Smooth muscle cell (in vitro differentiated cells): ENCODE measurements at regions not wholly inside any gene's neighbourhood (a gene's known extent, or its start where the extent isn't known, plus 50 kb on each side); places are given as distances from the start of the nearest gene placed in this dataset.

Experiments
- DNase-seq: peaks from one replicate; lab custom pipeline; 2025; ENCODE audit not compliant: unreplicated experiment; lab: John Stamatoyannopoulos, UW
- H2AFZ ChIP-seq: fragments of 200-600 bp; sonication (generic); 2 replicates; pipeline ENCODE4 v1.6.0; 2016; ENCODE audit warnings: antibody characterized with exemption, low read depth, mild to moderate bottlenecking
- H3F3A ChIP-seq: fragments of 200-600 bp; sonication (generic); 2 replicates; pipeline ENCODE4 v1.6.0; 2017; ENCODE audit warnings: antibody characterized with exemption, low read depth
- H3K27ac ChIP-seq: fragments of 200-600 bp; sonication (generic); 2 replicates; pipeline ENCODE4 v1.5.1; 2016; ENCODE audit warnings: low read depth, mild to moderate bottlenecking
- H3K27me3 ChIP-seq: fragments of 200-600 bp; sonication (generic); 2 replicates; pipeline ENCODE4 v1.6.1; 2016; ENCODE audit warnings: low read depth, mild to moderate bottlenecking
- H3K36me3 ChIP-seq: fragments of 200-600 bp; sonication (generic); 2 replicates; pipeline ENCODE4 v1.5.1; 2016; ENCODE audit warnings: low read depth
- H3K4me1 ChIP-seq: fragments of 200-600 bp; sonication (generic); 2 replicates; pipeline ENCODE4 v1.5.1; 2016; ENCODE audit warnings: low read depth
- H3K4me2 ChIP-seq: fragments of 200-600 bp; sonication (generic); 2 replicates; pipeline ENCODE4 v1.6.0; 2016; ENCODE audit warnings: mild to moderate bottlenecking
- H3K4me3 ChIP-seq: fragments of 200-600 bp; sonication (generic); 2 replicates; pipeline ENCODE4 v1.5.1; 2016; ENCODE audit warnings: mild to moderate bottlenecking
- H3K79me2 ChIP-seq: fragments of 200-600 bp; sonication (generic); 2 replicates; pipeline ENCODE4 v1.6.0; 2016; ENCODE audit warnings: low read depth, mild to moderate bottlenecking
- H3K9ac ChIP-seq: fragments of 200-600 bp; sonication (generic); 2 replicates; pipeline ENCODE4 v1.6.0; 2016; ENCODE audit warnings: low read depth
- H3K9me3 ChIP-seq: fragments of 200-600 bp; sonication (generic); replicated peaks from 2 replicates; pipeline ENCODE4 v1.5.1; 2016; ENCODE audit warnings: low read depth
- H4K20me1 ChIP-seq: fragments of 200-600 bp; sonication (generic); 2 replicates; pipeline ENCODE4 v1.6.0; 2016; ENCODE audit warnings: low read depth
- WGBS: methylation state at CpG from one replicate; pipeline ENCODE4 v1.1.7; 2016; ENCODE audit warnings: low lambda C conversion rate; 5-methylcytosine and 5-hydroxymethylcytosine counted together
- TF ChIP-seq, protein P1 (sequence below): fragments of 200-600 bp; sonication (generic); IDR thresholded peaks from 2 replicates; pipeline ENCODE4 v1.5.1; 2017; ENCODE audit warnings: borderline replicate concordance, mild to moderate bottlenecking, antibody characterized with exemption; ENCODE audit not compliant: insufficient read depth, poor library complexity, severe bottlenecking

DNA sequence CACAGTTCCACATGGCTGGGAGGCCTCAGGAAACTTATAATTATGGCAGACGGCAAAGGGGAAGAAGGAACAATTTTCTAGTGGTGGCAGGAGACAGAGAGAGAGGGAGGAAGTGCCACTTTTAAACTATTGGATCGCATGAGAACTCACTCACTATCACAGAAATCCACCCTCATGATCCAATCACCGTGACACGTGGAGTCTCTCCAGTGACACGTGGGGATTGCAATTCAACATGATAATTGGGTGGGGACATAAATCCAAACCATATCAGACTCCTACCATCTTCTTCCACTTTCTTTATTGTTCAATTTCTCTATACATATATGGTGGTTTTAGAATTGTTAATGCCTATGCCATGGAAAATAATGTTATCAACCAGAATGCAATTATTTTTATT, 103.7 kb upstream of the SYT1 start:
- Histone ChIP-seq H3K4me2 (no peak overlapping the region), H3K27me3 (no peaks in the 10 kb centered on the region), H3K9ac (no peak overlapping the region), H3K9me3 (no peaks in the 10 kb centered on the region), H3K4me3 (no peak overlapping the region), H3K4me1 (no peaks in the 10 kb centered on the region), H4K20me1 (no peaks in the 10 kb centered on the region), H2AFZ (no peak overlapping the region), H3K79me2 (no peaks in the 10 kb centered on the region), H3F3A (no peaks in the 10 kb centered on the region), H3K36me3 (no peaks in the 10 kb centered on the region), H3K27ac (no peak overlapping the region)
- DNase-seq = no peak
- TF ChIP-seq, protein P1, sequence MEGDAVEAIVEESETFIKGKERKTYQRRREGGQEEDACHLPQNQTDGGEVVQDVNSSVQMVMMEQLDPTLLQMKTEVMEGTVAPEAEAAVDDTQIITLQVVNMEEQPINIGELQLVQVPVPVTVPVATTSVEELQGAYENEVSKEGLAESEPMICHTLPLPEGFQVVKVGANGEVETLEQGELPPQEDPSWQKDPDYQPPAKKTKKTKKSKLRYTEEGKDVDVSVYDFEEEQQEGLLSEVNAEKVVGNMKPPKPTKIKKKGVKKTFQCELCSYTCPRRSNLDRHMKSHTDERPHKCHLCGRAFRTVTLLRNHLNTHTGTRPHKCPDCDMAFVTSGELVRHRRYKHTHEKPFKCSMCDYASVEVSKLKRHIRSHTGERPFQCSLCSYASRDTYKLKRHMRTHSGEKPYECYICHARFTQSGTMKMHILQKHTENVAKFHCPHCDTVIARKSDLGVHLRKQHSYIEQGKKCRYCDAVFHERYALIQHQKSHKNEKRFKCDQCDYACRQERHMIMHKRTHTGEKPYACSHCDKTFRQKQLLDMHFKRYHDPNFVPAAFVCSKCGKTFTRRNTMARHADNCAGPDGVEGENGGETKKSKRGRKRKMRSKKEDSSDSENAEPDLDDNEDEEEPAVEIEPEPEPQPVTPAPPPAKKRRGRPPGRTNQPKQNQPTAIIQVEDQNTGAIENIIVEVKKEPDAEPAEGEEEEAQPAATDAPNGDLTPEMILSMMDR = no peak
- 97% methylated on average over 5 of the region's 5 CpGs for WGBS

DNA sequence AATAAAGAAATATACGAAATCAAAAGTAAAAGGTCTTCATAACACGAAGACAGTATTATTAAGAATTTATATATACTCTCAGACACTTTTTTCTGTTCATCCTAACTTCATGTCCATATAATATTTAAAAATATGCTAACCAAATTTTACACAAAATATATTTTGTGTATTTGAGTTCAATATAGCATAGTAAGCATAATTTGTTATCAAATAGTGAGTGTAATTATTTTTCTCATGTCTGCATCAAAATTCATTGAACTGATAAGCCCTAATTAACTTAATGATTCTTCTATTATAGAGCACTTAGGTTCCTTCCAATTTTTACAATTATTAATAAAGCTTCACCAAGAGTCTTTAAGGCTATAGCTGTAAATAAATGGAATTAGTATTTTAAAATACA, 99.7 kb upstream of the SYT1 start:
- Histone ChIP-seq H3K4me3 (no peak overlapping the region), H3K36me3 (no peaks in the 10 kb centered on the region), H3K79me2 (no peaks in the 10 kb centered on the region), H3F3A (no peaks in the 10 kb centered on the region), H3K27ac (no peak overlapping the region), H3K4me1 (no peaks in the 10 kb centered on the region), H3K27me3 (no peaks in the 10 kb centered on the region), H3K9me3 (no peaks in the 10 kb centered on the region), H3K4me2 (no peak overlapping the region), H4K20me1 (no peaks in the 10 kb centered on the region), H2AFZ (no peak overlapping the region), H3K9ac (no peak overlapping the region)
- TF ChIP-seq, protein P1 = no peak
- WGBS = 91% methylated on average over 2 of the region's 2 CpGs
- DNase-seq = no peak

DNA sequence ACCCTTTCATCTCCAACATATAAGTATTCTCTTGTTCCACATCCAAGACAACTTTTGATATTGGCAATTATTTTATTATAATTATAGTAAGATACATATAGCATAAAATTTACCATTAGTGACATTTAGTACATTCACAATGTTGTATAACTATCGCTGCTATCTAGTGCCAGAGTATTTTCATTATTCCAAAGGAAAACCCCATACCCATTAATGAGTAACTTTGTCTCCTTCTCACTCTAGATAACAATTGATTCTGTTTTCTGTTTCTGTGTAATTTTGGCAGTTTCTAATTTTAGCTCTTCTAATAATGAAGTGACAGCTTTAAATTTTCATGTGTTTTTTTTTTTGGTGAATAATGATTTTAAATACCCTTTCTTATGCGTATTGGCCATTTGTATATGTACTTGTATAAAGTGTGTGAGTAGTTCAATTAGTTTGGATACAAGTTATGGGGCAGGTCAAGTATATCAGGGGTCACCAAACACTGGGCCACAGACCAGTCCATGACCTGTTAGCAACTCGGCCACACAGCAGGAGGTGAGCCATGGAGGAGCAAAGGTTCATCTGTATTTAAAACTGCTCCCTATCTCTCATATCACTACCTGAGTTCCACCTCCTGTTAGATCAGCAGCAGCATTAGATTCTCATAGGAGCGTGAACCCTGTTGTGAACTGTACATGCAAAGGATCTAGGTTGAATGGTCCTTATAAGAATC, 97.2 kb upstream of the SYT1 start:
- DNase-seq = no peak
- no peaks in the 10 kb centered on the region for H3K27me3 ChIP-seq
- no peaks in the 10 kb centered on the region for H3K4me1 ChIP-seq
- H4K20me1 ChIP-seq = no peaks in the 10 kb centered on the region
- WGBS = 95% methylated on average over 4 of the region's 4 CpGs
- no peaks in the 10 kb centered on the region for H3K79me2 ChIP-seq
- H3K9ac ChIP-seq = no peak overlapping the region
- H3K4me2 ChIP-seq = no peak overlapping the region
- no peaks in the 10 kb centered on the region for H3K36me3 ChIP-seq
- H2AFZ ChIP-seq = no peak overlapping the region
- no peak overlapping the region for H3K27ac ChIP-seq
- H3K4me3 ChIP-seq = no peak overlapping the region
- H3K9me3 ChIP-seq = no peaks in the 10 kb centered on the region
- TF ChIP-seq, protein P1 = no peak
- H3F3A ChIP-seq = no peaks in the 10 kb centered on the region

DNA sequence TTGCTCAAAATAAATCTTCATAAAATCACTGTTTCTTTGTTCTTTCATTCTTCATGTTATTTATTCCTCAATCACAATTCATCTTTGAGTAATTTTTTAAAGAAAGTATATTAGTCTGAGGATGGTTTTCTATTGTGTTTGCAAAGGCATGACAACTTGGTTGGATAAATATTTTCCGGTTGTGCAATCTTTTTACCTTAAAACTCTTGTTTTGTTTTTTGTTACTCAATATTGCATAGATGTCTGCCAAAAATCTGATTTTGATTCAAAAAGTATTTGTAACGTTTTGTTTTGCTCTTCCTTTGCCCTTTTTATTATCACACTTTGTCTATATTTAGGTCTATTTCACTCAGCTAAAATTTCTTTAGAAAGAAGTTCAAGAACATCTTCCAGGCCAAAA, 86.2 kb upstream of the SYT1 start:
- Histone ChIP-seq H3K79me2 (no peaks in the 10 kb centered on the region), H2AFZ (no peak overlapping the region), H3K9me3 (no peaks in the 10 kb centered on the region), H3K27ac (no peak overlapping the region), H3K27me3 (no peaks in the 10 kb centered on the region), H3K4me1 (no peaks in the 10 kb centered on the region), H3K4me3 (no peak overlapping the region), H3K36me3 (no peaks in the 10 kb centered on the region), H4K20me1 (no peaks in the 10 kb centered on the region), H3F3A (no peaks in the 10 kb centered on the region), H3K4me2 (no peak overlapping the region), H3K9ac (no peak overlapping the region)
- no peak for DNase-seq
- WGBS = 85% methylated on average over 2 of the region's 2 CpGs
- TF ChIP-seq, protein P1 = no peak
